ENCODE measurements at regions not wholly inside any gene's neighbourhood (a gene's known extent, or its start where the extent isn't known, plus 50 kb on each side); places are given as distances from the start of the nearest gene placed in this dataset.

DNA sequence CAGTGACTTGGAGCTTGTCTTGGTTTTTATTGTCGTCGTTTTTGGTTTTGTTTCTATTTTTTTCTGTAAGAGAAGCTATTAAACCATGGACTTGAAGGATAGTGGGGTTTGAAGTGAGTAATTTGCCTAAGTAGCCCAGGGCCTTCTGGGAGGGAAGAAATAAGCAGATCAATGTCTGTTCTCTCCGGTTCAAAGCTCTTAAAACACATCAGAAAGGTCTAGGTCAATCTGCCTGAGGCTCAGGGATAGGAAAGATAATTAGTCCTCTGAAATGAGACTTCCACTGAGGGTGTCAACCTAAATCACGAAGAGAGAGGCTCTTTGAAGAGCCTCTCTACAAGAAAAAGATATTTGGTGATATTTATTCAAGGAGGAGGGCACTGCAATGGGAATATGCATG lies 178.0 kb downstream of the MATN1 start:
- TF ChIP-seq GATA1 (IDR thresholded peaks at IDR 0.05; ENCODE audit: low read depth, low read length) (no peak), POLR2A (IDR thresholded peaks at IDR 0.05; ENCODE audit: low read length) (no peak)
- no peak for DNase-seq

DNA sequence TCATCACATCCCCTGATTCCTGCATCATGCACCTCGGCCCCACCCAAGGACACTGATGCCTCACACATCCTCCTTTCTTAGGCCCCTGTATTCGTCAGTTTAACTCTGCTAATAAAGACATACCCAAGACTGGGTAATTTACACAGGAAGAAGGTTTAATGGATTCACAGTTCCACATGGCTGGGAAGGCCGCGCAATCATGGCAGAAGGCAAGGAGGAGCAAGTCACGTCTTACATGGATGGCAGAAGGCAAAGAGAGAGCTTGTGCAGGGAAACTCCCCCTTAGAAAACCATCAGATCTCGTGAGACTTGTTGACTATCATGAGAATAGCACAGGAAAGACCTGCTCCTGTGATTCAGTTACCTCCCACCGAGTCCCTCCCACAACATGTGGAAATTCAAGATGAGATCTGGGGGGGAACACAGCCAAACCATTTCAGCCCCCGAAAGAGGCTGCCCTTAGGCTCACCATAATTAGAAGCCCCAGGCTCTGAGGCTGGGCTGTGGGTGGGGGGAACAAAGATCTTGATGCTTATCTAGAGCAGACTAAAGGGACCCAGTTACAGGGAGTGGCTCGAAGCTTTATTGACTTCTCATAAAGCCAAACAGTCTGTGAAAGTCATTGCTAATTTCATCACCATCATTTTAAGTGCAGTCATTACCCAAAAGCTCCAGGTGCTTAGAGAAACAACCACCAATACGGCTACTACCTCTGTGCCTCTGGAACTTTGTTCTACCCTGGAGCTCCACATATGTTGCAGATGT lies 181.5 kb downstream of the MATN1 start:
- DNase-seq, result no peak
- TF ChIP-seq POLR2A (IDR thresholded peaks at IDR 0.05; ENCODE audit: low read length) (no peak), GATA1 (IDR thresholded peaks at IDR 0.05; ENCODE audit: low read depth, low read length) (no peak)

DNA sequence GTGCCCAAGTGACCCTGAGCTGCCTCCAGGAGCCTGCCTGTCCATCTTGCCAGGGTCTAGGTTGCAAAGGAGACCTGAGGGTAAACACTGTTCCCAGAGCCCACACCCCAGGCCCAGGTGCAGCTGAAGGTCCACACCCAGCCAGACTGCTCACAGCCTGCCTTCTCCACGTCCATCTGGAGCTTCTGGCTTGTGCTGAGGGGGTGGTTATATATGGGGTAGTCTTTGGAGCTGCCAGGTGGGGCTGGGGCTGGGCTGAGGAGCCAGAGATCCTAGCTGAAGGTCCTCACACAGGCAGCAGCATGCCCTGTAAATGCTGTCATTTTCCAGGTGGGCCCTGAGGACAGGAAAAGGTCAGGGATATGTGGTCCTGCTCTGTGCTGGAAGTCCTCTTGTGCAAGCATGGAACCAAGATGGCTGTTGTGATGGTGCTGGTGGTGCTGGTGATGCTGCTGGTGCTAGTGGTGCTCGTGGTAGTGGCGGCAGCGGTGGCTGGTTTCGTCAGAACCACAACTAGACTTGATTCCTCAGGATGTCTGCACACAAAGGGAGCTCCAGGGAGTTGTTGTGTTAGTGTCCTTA lies 182.7 kb downstream of the MATN1 start:
- no peak for DNase-seq
- TF ChIP-seq GATA1 (IDR thresholded peaks at IDR 0.05; ENCODE audit: low read depth, low read length) (no peak), POLR2A (IDR thresholded peaks at IDR 0.05; ENCODE audit: low read length) (no peak)

DNA sequence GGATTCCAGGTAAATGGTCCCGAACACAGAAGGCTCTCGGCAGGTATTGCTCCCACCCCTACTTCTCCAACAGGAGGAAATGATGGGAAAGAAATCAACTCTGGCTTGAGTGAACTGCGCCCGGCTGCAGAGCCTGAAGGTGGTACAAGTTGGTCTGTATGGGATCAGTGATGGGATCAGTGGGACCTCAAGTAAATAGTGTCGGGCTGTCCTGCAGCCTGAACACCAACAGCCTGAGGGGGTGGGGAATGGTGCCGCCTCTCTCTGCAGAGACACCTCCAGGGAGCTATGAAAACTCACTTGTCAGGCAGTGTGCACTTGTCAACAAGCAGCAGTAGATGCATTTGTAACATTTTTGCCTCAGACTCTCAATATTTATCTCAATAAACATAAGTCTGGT lies 183.5 kb downstream of the MATN1 start:
- no peak for DNase-seq
- TF ChIP-seq POLR2A (IDR thresholded peaks at IDR 0.05; ENCODE audit: low read length) (no peak), GATA1 (IDR thresholded peaks at IDR 0.05; ENCODE audit: low read depth, low read length) (no peak)

GRCh38 chr1:30538993-30539867 lies 184.2 kb downstream of the MATN1 start:
- no peak for TF ChIP-seq GATA1 (IDR thresholded peaks at IDR 0.05; ENCODE audit: low read depth, low read length)
- no peak for TF ChIP-seq POLR2A (IDR thresholded peaks at IDR 0.05; ENCODE audit: low read length)
- DNase-seq, result no peak

DNA sequence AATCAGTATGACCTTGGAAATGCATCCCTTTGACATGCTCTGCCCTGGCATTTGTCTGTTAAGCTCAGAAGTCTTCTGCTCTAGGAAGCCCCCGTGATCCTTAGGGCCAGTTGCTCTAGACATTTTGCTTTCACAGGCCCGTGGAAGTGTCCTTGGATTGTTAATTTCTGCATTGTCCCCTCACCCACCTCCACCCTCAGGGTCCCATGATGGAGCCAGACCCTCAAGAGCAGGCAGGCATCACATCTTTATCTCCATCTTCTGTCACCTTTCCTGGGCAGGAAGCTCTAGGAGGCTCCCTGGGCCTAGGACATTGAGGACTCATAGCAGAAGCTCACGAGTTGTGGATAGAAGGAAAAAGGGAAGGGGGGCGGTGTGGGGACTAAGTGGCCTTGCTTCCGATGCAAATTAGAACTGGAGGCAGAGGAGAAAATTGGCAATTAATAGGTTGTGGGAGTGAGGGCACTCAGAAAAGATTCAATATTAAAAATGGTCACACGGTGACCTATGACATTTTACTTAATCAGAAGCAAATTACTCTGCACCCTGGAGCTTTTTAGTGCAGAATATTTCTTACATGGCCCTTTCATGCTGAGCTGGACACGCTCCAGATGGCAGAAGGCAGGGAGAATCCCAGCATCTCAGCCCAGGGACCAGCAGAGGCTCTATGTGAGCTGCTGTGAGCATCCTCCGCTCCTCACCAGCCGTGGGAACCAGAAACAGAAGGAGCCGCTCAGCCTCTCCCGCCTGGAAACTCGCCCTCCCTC lies 185.0 kb downstream of the MATN1 start:
- no peak for DNase-seq
- TF ChIP-seq GATA1 (IDR thresholded peaks at IDR 0.05; ENCODE audit: low read depth, low read length), result no peak
- TF ChIP-seq POLR2A (IDR thresholded peaks at IDR 0.05; ENCODE audit: low read length), result no peak

DNA sequence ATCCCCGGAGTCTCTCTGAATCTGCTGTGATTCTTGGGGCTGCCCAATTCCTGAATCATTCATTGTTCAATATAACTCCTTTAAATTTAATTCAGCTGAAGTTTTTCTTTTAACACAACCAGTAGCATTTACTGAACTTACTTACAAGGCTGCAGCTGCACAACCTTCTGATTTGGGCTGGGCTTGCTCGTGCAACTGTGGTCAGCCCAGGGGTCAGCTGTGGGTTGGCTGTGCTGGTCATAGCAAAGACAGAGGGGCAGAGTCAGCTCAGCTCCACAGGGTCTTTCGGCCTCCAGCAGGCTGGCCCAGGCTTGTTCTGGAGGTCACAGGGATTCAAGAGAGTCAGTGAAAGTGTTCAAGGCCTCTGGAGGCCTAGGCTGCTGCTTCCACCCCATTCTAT lies 186.1 kb downstream of the MATN1 start:
- TF ChIP-seq POLR2A (IDR thresholded peaks at IDR 0.05; ENCODE audit: low read length) (no peak), GATA1 (IDR thresholded peaks at IDR 0.05; ENCODE audit: low read depth, low read length) (no peak)
- DNase-seq, result no peak

- TF ChIP-seq POLR2A (IDR thresholded peaks at IDR 0.05; ENCODE audit: low read length) (no peak), GATA1 (IDR thresholded peaks at IDR 0.05; ENCODE audit: low read depth, low read length) (no peak)
- no peak for DNase-seq
These were observed 186.9 kb downstream of the MATN1 start for GRCh38 chr1:30536530-30536929.

DNA sequence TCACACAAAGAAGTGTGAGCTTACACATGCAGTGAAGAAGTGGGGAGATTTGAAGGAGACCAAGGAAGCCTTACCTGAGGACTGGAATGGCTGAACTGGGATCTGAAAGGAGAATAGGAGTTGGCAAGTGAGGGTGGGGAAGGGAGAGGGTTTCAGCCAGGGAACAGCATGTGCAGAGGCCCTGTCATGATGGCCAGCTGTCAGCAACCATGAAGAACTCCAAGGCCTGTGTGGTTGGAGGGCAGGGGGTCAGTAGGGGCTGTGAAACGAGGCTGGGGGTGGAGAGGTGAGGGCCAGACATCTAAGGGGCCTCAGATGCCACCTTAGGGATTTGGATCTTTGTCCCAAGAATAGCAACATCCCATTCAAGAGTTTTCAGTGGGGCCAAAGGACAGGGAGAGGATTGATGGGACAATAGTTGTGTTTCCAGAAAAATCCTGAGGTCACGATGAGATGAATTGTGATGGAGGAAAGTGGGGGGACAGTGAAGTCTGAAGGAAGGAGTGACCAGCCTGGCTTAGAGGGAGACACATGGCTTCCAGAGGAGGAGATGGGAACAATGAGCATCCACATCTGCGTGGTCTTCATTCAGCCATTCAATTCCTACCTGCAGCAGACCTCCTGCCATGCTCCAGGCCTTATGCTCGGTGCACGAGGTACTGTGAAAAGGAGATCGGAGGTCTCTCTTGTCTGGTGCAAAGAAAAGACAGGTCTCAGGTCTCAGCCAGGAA lies 187.6 kb downstream of the MATN1 start:
- DNase-seq, result no peak
- TF ChIP-seq GATA1 (IDR thresholded peaks at IDR 0.05; ENCODE audit: low read depth, low read length), result no peak
- TF ChIP-seq POLR2A (IDR thresholded peaks at IDR 0.05; ENCODE audit: low read length), result no peak

GRCh38 chr1:30534551-30534940 lies 188.8 kb downstream of the MATN1 start:
- DNase-seq, result no peak

GRCh38 chr1:30533796-30534550 lies 189.4 kb downstream of the MATN1 start:
- TF ChIP-seq POLR2A (IDR thresholded peaks at IDR 0.05; ENCODE audit: low read length) (no peak), GATA1 (IDR thresholded peaks at IDR 0.05; ENCODE audit: low read depth, low read length) (no peak)
- no peak for DNase-seq

More at GRCh38 chr1:30534551-30534940, 188.8 kb downstream of the MATN1 start:
- TF ChIP-seq POLR2A (IDR thresholded peaks at IDR 0.05; ENCODE audit: low read length), result no peak
- TF ChIP-seq GATA1 (IDR thresholded peaks at IDR 0.05; ENCODE audit: low read depth, low read length), result no peak

- no peak for TF ChIP-seq POLR2A (IDR thresholded peaks at IDR 0.05; ENCODE audit: low read length)
- TF ChIP-seq GATA1 (IDR thresholded peaks at IDR 0.05; ENCODE audit: low read depth, low read length), result no peak
- DNase-seq, result no peak
These were observed 190.2 kb downstream of the MATN1 start for GRCh38 chr1:30533141-30533540.

Measured in erythroblast (primary cell).